T-helper 1 cell (primary cell): ENCODE measurements at regions not wholly inside any gene's neighbourhood (a gene's known extent, or its start where the extent isn't known, plus 50 kb on each side); places are given as distances from the start of the nearest gene placed in this dataset.

Source experiments
- DNase-seq, 5 donors: peaks; one replicate each; pipeline ENCODE4 v3.0.0-alpha.2; 2012 to 2020

GRCh38 chr2:226011716-226012450 lies 612.4 kb downstream of the NYAP2 start:
- DNase-seq = no peak

DNA sequence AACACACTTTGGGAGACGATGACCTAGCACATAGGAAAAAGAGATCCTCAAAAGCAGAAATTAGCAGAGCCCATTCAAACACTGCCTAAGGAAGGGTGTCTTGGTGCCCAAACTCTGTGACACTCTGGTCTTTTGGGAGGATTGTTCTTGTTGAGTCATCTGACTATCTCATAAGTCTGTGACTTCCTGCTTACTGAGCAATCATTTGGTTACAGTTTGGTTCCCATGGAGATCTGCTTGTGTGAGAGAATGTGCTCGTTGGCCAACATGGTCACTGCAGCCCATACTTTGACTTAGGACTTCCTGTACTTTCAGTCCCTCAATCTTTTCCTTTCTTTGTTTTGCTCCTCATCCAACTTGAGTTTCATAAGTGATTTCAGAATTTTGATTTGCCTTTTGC lies 602.9 kb downstream of the NYAP2 start:
- DNase-seq = no peak

- no peak for DNase-seq
Observed at GRCh38 chr2:226001716-226002115, 602.2 kb downstream of the NYAP2 start.

- DNase-seq = no peak
Observed at GRCh38 chr2:225999692-226000091, 600.2 kb downstream of the NYAP2 start.

- DNase-seq = no peak
Observed at GRCh38 chr2:225998653-225999052, 599.1 kb downstream of the NYAP2 start.

DNA sequence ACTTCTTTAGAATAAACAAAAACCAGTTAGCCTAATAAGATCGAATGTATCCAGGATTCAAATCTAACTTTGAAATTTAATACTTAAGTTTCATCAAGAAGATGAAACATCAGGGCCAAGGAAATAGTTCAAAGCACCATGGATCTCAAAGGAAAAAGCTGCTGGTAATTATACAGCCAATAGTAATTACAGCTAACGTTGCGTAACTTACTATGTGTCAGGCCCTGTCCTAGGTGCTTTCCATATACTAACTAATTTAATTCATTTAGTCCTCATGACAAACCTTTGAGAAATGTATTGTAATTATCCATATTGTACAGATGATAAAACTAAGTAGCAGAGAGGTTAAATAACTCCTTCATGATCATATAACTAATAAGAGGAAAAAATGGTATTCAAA lies 598.6 kb downstream of the NYAP2 start:
- DNase-seq = no peak

- no peak for DNase-seq
Observed at GRCh38 chr2:225996462-225996828, 596.9 kb downstream of the NYAP2 start.

DNA sequence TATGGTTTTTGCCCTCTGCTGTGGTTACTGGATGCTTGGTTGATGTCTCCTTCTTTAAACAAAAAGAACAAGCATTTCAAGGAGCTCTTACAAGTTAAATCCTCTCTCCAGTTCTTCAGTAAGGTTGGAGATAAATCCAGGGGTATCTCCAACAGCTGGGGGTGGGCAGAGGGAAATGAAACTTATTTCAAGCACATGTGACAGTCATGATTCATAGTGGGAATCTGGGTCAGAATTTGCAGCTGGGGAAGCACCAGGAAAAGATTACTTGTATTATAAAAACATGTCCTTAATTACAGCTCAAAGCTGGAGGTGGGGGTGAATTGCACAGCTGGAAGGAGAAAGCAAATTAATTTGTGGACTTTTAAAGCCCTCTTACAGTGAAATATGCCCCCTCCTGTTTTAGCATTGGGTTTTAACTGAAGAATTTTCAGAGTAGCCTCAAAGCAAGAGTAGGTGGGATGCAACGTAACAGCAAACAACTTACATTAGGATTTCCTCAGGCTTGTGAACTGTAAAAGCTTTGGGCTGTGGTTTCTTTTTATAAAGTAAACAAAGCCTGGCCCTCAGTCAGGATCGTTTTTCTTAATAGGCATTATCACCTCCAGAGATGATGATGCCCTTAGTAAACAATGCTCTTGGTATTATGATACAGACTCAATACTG lies 596.4 kb downstream of the NYAP2 start:
- DNase-seq = no peak

GRCh38 chr2:225994748-225995405 lies 595.4 kb downstream of the NYAP2 start:
- DNase-seq = no peak

DNA sequence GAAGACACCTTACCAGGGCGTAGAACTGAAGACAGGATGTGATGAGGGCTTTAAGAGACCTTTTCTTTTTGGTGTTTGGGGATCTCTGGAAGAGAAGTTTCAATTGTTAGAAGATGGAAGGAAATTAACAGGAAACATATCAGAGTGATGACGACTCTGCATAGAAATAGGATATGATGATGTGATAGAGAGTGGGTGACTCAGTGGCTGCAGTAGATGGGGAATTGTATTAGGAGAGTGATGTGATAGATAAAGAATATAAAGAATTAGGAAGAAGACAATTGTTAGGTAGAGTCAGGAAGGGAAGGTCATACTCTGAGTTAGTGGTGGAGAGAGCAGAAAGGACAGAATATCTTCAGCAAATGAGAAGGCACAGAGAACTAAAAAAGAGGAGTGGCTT lies 593.9 kb downstream of the NYAP2 start:
- DNase-seq = no peak

DNA sequence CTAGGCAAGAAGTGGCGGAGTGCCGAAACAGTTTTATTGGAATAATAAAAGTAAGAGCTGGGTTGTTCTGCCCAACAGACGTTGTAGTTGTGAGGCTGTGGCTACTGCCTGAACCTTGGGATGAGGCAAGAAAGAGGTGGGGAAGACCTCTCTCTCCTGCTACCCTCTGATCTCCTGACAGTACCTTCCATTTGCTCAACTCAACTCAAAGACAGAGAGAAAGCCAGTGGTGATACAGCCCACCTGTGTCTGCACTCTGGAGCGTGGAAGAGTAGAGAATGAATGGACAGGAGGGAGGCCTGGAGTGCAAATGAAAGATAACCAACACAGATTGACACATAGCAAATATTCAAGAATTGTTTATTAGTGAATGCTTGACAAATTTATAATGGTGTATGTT lies 590.3 kb downstream of the NYAP2 start:
- DNase-seq = no peak

- no peak for DNase-seq
Observed at GRCh38 chr2:225980372-225980771, 580.9 kb downstream of the NYAP2 start.

DNA sequence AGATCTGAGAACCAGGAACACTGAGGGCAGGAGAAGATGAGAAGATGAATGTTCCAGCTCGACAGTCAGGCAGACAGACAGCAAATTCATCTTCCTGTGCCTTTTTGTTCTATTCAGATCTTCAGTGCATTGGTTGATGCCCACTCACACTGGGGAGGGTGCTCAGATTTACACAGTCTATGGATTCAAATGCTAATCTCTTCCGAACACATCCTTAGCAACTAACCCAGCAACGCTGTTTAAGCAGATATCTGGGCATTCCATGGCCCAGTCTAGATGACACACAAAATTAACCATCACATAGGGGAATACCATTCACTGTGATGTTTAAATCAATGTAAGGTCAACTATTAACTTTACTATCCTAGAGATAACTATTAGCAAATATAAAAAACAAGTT lies 571.9 kb downstream of the NYAP2 start:
- DNase-seq = no peak

DNA sequence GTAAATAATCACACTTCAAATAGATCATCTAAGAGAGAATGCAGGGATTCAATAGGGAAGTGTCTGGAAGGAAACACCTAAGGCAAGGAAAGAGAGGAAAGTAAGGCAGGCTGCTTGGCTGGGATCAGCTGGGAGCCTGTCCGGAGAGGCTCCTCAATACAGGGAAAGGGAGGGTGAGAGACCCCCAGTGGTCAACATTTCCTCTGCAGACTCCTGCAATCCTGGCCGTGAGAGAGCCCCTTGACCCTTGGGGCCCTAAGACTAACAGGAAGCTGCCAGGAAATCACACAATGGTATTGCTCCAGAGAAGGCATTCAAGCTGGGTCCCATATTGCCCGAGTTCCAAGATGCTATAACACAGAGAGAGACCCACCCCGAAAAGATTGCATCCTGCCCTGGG lies 549.4 kb downstream of the NYAP2 start:
- no peak for DNase-seq

- no peak for DNase-seq
Observed at GRCh38 chr2:225938991-225939390, 539.5 kb downstream of the NYAP2 start.

DNA sequence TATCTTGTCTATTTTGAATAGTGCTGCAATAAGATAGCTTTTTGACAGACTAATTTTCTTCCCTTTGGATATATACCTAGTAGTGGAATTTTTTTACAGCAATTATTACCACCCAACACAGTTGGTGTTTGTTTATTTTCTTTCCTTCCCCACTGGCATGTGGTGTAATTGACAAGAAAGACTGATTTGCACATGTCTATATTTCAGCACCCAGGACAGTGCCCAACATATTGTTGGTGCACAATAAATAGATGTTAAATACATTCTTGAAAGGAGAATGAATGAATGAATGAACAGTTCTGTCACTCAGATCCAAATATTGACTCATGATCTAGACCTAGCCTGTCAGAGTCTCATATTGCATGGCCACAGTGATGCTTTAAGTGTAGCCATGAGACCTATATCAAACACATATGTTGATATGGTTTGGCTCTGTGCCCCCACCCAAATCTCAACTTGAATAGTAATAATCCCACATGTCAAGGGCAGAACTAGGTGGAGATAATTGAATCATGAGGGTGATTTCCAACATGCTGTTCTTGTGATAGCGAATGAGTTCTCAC lies 538.2 kb downstream of the NYAP2 start:
- DNase-seq = no peak

DNA sequence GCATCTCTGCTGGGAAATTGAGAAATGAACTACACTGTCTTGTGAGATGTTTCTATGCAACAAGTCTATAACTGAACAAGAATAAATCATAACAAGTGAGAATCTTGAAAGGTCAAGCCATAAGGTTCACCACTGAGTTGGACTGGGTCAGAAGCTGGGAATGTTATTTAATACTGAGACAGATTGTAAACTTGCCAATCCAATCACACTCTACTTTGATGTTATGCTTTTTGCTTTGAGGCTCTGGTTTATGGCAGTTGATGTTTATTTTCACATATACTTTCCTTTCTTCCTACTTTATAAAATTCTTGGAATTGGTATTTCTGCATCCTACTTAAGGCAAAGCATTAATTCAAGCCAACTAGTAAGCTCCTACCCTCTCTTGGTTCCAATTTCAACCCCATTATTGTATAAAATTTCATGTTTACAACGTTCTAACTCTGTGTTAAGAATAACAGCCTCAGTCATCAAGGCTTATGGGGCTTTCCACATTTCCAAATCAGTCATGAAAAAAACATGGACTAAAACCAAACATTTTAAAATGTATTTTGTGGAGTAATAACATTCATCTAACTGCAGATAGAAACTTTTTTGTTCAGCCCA lies 533.4 kb downstream of the NYAP2 start:
- DNase-seq = no peak

- no peak for DNase-seq
Observed at GRCh38 chr2:225930687-225931086, 531.2 kb downstream of the NYAP2 start.

DNA sequence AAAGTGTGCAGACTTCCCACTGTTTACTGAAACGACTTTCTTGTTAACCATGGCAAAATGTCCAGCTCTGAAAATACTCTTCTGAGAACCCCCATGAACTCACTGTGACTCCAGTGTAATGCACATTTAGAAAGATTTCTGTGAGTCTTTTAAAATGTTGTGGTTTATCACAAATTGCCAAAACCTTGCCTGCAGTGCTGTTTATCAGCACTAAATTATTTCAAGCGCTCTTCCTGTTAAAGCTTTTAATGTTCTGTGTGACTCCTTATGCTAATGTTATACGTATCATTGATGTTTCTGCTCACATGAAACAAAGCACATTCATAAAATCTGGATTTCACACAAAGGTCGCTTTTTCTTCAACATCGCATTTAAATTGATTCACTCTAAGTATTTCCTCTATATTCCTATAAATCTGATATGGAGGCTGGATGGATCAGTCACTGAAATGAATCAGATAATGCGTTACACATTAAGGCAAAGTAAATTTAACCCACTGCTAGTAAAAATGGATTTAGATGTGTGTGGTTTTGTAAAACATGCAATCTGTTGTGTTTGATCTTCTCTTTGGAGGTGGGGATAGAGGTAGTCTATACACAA lies 521.2 kb downstream of the NYAP2 start:
- DNase-seq = no peak

GRCh38 chr2:225916692-225917091 lies 517.2 kb downstream of the NYAP2 start:
- DNase-seq = no peak

- DNase-seq = no peak
Observed at GRCh38 chr2:225911019-225911418, 511.5 kb downstream of the NYAP2 start.

GRCh38 chr2:225895126-225895525 lies 495.6 kb downstream of the NYAP2 start:
- DNase-seq = no peak
